Osteoblast (primary cell): ENCODE measurements at regions not wholly inside any gene's neighbourhood (a gene's known extent, or its start where the extent isn't known, plus 50 kb on each side); places are given as distances from the start of the nearest gene placed in this dataset.

Source experiments
- DNase-seq: peaks from one replicate; pipeline ENCODE4 v3.0.0; 2011; ENCODE audit warnings: low spot score, mixed read lengths; ENCODE audit not compliant: insufficient read length; ENCODE audit errors: missing footprints
- H2AFZ ChIP-seq: 2 replicates; pipeline ENCODE4 v1.6.0; 2011; ENCODE audit warnings: mild to moderate bottlenecking, low read length
- H3K27ac ChIP-seq: 2 replicates; pipeline ENCODE4 v1.5.1; 2011; ENCODE audit warnings: mild to moderate bottlenecking, low read depth, low read length, moderate library complexity
- H3K27me3 ChIP-seq: 2 replicates; pipeline ENCODE4 v1.6.0; 2012; ENCODE audit warnings: mild to moderate bottlenecking, control low read depth, inconsistent platforms, low read length, moderate library complexity; ENCODE audit not compliant: insufficient read depth
- H3K36me3 ChIP-seq: 2 replicates; pipeline ENCODE4 v1.5.1; 2011; ENCODE audit warnings: mild to moderate bottlenecking, low read length, control low read depth, moderate library complexity; ENCODE audit not compliant: insufficient read depth
- H3K4me1 ChIP-seq: 2 replicates; pipeline ENCODE4 v1.5.1; 2011; ENCODE audit warnings: mild to moderate bottlenecking, low read length, control low read depth, moderate library complexity; ENCODE audit not compliant: insufficient read depth
- H3K4me2 ChIP-seq: 2 replicates; pipeline ENCODE4 v1.6.0; 2011; ENCODE audit warnings: mild to moderate bottlenecking, low read length; ENCODE audit not compliant: insufficient read depth
- H3K4me3 ChIP-seq: fragments of 200-600 bp; sonication (generic); 3 replicates; pipeline ENCODE4 v1.5.1; 2012; ENCODE audit warnings: mild to moderate bottlenecking, low read length, inconsistent platforms; ENCODE audit not compliant: insufficient read depth
- H3K79me2 ChIP-seq: 2 replicates; pipeline ENCODE4 v1.6.0; 2012; ENCODE audit warnings: mild to moderate bottlenecking, low read length, control low read depth, inconsistent platforms; ENCODE audit not compliant: insufficient read depth
- H3K9me3 ChIP-seq: 2 replicates; pipeline ENCODE4 v1.5.1; 2011; ENCODE audit warnings: low read depth, low read length, control low read depth
- H4K20me1 ChIP-seq: 2 replicates; pipeline ENCODE4 v1.6.0; 2012; ENCODE audit warnings: mild to moderate bottlenecking, low read length, control low read depth; ENCODE audit not compliant: insufficient read depth
- CTCF ChIP-seq: IDR thresholded peaks from 2 replicates; pipeline ENCODE4 v1.5.1; 2011; ENCODE audit warnings: mild to moderate bottlenecking, low read depth, low read length, moderate library complexity; ENCODE audit errors: extremely low read depth

GRCh38 chr10:129273860-129274259 lies 193.2 kb upstream of the MGMT start:
- no peak for DNase-seq
- Histone ChIP-seq H3K9me3 (no peaks in the 10 kb centered on the region), H3K79me2 (no peaks in the 10 kb centered on the region), H4K20me1 (no peaks in the 10 kb centered on the region), H3K4me3 (no peak overlapping the region), H3K4me2 (no peak overlapping the region), H3K27me3 (no peaks in the 10 kb centered on the region), H3K36me3 (no peaks in the 10 kb centered on the region), H2AFZ (no peak overlapping the region), H3K4me1 (no peaks in the 10 kb centered on the region), H3K27ac (no peak overlapping the region)
- TF ChIP-seq CTCF = no peak

- no peaks in the 10 kb centered on the region for H3K9me3 ChIP-seq
- no peak for TF ChIP-seq CTCF
- no peaks in the 10 kb centered on the region for H3K79me2 ChIP-seq
- no peaks in the 10 kb centered on the region for H3K27me3 ChIP-seq
- no peak overlapping the region for H2AFZ ChIP-seq
- no peak overlapping the region for H3K27ac ChIP-seq
- no peaks in the 10 kb centered on the region for H3K36me3 ChIP-seq
- H3K4me1 ChIP-seq = no peaks in the 10 kb centered on the region
- no peak overlapping the region for H3K4me2 ChIP-seq
- DNase-seq = no peak
- no peaks in the 10 kb centered on the region for H4K20me1 ChIP-seq
- no peak overlapping the region for H3K4me3 ChIP-seq
Observed at GRCh38 chr10:129274748-129275474, 192.1 kb upstream of the MGMT start.

- H3K79me2 ChIP-seq = no peaks in the 10 kb centered on the region
- H3K27ac ChIP-seq = no peak overlapping the region
- H3K36me3 ChIP-seq = no peaks in the 10 kb centered on the region
- H2AFZ ChIP-seq = no peak overlapping the region
- no peaks in the 10 kb centered on the region for H3K4me1 ChIP-seq
- no peak overlapping the region for H3K4me2 ChIP-seq
- no peak overlapping the region for H3K4me3 ChIP-seq
- no peaks in the 10 kb centered on the region for H4K20me1 ChIP-seq
- no peak for DNase-seq
- peaks cover 3% of the 10 kb centered on the region for H3K9me3 ChIP-seq
- TF ChIP-seq CTCF = no peak
- no peaks in the 10 kb centered on the region for H3K27me3 ChIP-seq
Observed at GRCh38 chr10:129275886-129276285, 191.2 kb upstream of the MGMT start.

DNA sequence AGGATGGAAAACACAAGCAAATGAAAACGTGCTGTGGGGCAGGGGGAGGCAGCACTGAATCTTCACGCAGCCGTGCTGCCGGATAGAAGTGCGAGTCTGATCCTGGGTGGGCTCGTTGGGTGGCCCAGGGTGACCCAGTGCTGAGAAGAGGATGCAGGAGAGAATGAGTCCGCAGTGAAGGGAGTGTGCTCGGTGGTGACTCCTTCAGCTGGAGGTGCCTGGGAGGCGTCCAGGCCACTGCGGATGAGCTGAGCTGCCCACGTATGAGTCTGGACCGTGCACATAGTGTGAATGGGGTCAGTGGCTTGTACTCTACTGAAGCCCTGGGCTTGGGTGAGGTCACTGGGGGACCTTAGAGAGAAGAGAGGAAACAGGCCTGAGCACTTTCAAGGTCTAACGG lies 190.0 kb upstream of the MGMT start:
- H4K20me1 ChIP-seq = no peaks in the 10 kb centered on the region
- TF ChIP-seq CTCF = no peak
- H3K27me3 ChIP-seq = no peaks in the 10 kb centered on the region
- H2AFZ ChIP-seq = no peak overlapping the region
- H3K9me3 ChIP-seq = peaks cover 3% of the 10 kb centered on the region
- no peaks in the 10 kb centered on the region for H3K79me2 ChIP-seq
- no peaks in the 10 kb centered on the region for H3K36me3 ChIP-seq
- no peak overlapping the region for H3K27ac ChIP-seq
- H3K4me3 ChIP-seq = no peak overlapping the region
- no peak for DNase-seq
- no peak overlapping the region for H3K4me2 ChIP-seq
- no peaks in the 10 kb centered on the region for H3K4me1 ChIP-seq
